Testis (tissue), 2 donors: ENCODE measurements at regions not wholly inside any gene's neighbourhood (a gene's known extent, or its start where the extent isn't known, plus 50 kb on each side); places are given as distances from the start of the nearest gene placed in this dataset.

Experiments used
- CTCF ChIP-seq, 3 experiments: fragments of 450-650 bp in 2 of 3; fragments of 200-600 bp in 1 of 3; sonication (generic) in 1 of 3; IDR thresholded peaks; one replicate each; pipeline ENCODE4 v1.5.1; 2016 to 2019; ENCODE audit warnings: antibody characterized with exemption in 3 of 3, mild to moderate bottlenecking in 2 of 3, moderate library complexity in 1 of 3
- POLR2A ChIP-seq: fragments of 450-650 bp; IDR thresholded peaks from one replicate; pipeline ENCODE4 v1.6.1; 2017; ENCODE audit warnings: antibody characterized with exemption, mild to moderate bottlenecking, moderate library complexity

GRCh38 chr16:73204359-73205152 lies 156.6 kb upstream of the ZFHX3 start:
- TF ChIP-seq CTCF (IDR thresholded peaks at IDR 0.05), result no peak
- no peak for TF ChIP-seq POLR2A
